ENCODE measurements at regions not wholly inside any gene's neighbourhood (a gene's known extent, or its start where the extent isn't known, plus 50 kb on each side); places are given as distances from the start of the nearest gene placed in this dataset.

DNA sequence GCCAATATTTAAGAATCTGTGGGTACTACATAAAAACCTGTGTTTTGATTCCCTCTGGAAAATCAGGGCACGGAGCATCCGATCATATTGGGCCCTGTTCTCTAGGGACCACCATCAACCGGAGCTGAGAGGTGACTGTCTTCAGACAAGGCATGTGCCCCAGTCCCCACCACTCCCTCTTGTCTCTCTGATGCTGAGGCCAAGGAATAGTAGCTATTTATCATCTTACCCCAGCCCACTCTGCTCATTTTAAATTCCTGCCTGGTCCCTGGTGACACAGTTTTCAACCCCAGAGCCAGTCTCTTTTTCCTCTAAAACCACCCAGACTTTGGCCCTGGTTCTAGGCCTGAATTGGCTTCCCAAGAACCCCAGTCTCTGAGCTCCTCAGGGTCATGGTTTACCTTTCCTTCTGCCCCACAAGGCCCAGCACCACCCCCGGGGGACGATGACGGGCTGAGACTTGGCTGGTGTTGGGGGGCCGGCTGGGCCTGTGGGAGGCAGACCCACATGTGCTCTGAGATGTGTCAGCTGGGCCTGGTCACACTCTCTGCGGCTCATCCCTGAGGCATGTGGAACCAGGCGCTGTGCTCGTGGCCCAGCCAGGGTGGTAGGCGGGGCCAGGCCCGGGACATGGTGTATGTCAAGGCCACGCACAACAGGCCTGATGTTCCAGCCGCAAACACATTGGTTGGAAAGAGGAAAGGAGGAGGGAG, 114.4 kb downstream of the CEBPB start:
- H3K27ac Mint-ChIP-seq = peak overlapping the region; percentile 100
- H3K36me3 Mint-ChIP-seq (ENCODE audit: low read depth) = no peaks in the 10 kb centered on the region
- peak; percentile 96 for DNase-seq
- peak overlapping the region; percentile 82 for H3K4me3 Mint-ChIP-seq
- H3K9me3 Mint-ChIP-seq = no peaks in the 10 kb centered on the region
- H3K27me3 Mint-ChIP-seq (ENCODE audit: insufficient read depth) = peaks cover 6% of the 10 kb centered on the region; the same call in 1 of the 2 replicates
- TF ChIP-seq CTCF (IDR thresholded peaks at IDR 0.05) = no peak
- H3K4me1 Mint-ChIP-seq (ENCODE audit: low read depth) = peaks cover 78% of the 10 kb centered on the region

DNA sequence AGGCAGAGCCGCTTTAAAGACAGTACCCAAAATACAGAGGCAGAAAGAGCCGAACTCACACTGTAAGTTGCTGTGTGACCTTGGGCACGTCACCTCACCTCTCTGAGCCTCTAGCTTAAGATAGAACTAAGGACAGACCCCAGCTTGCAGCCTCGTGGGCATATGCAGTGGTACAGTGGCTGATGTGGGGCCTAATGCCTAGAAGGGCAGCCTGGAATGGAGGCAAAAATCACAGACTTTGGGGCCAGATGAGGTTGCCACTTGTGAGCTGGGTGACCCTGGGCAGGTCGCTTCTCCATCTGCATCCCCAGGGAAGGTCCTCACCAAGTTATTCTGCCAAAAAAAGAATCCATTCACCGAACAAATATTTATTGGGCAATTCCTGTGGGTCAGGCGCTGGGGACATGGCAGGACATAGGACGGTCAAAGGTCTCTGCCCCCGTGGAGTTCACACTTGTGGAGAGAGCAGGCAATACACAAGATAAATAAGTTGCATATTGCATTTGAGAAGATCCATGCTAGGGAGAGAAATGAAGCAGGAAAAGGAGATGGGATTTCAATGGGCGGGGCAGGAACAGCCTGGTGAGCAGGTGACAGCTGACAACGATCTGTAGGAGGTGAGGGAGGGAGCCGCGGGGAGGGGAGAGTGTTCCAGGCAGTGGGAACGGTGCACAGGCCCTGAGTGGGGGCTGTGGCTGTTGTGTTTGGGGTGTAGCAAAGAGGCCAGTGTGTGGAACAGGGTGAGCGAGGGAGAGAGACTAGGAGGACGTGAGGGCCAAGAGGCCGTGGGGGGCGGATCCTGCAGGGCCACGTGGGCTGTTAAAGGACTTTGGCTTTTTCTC, 115.2 kb downstream of the CEBPB start:
- Mint-ChIP-seq H3K4me1 (ENCODE audit: low read depth) (peaks cover 80% of the 10 kb centered on the region), H3K4me3 (peak overlapping the region; percentile 82)
- DNase-seq = peak; percentile 30

DNA sequence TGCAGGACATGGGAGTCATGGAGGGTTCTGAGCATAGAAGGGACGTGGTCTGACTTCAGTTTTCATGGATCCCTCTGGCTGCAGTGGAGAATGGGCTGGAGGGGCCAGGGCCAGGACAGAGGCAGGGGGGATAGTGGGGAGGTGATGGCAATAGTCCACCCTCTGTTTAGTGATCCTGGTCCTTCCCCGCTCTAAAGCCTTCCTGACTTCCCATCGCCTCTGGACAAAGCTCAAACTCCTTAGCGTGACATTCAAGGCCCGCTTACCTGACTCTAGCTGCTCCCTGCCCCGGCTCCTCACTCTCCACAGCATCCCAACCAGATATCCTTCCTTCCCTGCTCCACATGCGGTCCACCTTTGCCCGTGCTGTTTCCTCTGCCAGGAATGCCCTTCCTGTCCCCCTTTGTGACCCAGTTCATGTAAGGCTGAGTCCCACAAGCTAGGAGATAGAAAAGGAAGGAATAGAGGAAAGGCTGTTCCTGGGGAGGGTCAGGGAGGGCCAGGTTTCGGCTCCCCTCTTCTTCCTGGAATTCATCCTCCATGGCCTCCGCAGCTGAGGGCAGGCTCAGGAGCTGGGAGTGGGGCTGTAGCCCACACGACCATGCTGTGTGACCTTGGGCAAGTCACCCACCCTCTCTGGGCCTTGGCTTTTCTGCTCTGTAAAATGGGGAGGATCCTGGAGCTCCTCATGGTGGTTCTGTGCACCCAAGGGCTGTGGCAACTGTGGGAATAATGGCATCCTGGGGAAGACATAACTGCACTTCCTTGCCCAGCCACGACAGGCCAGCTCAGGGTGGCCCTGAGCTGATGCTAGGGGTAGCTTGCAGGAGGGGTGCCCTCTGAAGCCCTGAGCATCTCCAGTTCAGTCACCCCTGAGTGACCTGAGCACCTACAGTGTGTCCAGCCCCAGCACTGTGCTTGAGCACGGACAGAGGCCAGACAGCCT, 116.1 kb downstream of the CEBPB start:
- no peaks in the 10 kb centered on the region for H3K9me3 Mint-ChIP-seq

More for the DNA sequence above, 115.2 kb downstream of the CEBPB start:
- H3K27me3 Mint-ChIP-seq (ENCODE audit: insufficient read depth) = peaks cover 6% of the 10 kb centered on the region; the same call in 1 of the 2 replicates
- H3K27ac Mint-ChIP-seq = peak overlapping the region; percentile 100
- TF ChIP-seq CTCF (IDR thresholded peaks at IDR 0.05) = no peak
- no peaks in the 10 kb centered on the region for H3K36me3 Mint-ChIP-seq (ENCODE audit: low read depth)
- H3K9me3 Mint-ChIP-seq = no peaks in the 10 kb centered on the region

DNA sequence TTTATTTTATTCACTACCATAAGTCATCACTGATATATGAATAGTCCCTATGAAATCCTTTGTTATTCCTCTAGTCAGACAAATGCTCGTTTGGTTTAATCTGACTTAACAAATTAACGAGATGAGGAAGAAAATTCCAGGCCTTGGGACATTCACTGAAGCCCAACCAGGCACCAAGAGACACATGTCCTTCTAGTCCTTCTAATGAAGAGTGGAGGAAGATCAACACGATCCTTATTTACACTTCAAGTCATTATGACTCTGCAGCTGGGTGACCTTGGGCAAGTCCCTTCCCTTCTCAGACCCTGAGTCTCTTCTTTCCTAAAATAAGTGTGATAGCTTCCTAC, 117.5 kb downstream of the CEBPB start:
- no peak for TF ChIP-seq CTCF (IDR thresholded peaks at IDR 0.05)
- Mint-ChIP-seq H3K4me1 (ENCODE audit: low read depth) (peaks cover 80% of the 10 kb centered on the region), H3K9me3 (no peaks in the 10 kb centered on the region), H3K27ac (peak overlapping the region; percentile 97), H3K27me3 (ENCODE audit: insufficient read depth) (peaks cover 6% of the 10 kb centered on the region; the same call in 1 of the 2 replicates), H3K36me3 (ENCODE audit: low read depth) (no peaks in the 10 kb centered on the region), H3K4me3 (peak overlapping the region; percentile 49; the same call in 1 of the 2 replicates)
- peak; percentile 16 for DNase-seq

More for the DNA sequence above, 116.1 kb downstream of the CEBPB start:
- H3K4me3 Mint-ChIP-seq = peak overlapping the region; percentile 82; the same call in 1 of the 2 replicates
- H3K27ac Mint-ChIP-seq = peak overlapping the region; percentile 100
- H3K27me3 Mint-ChIP-seq (ENCODE audit: insufficient read depth) = peaks cover 6% of the 10 kb centered on the region; the same call in 1 of the 2 replicates
- H3K36me3 Mint-ChIP-seq (ENCODE audit: low read depth) = no peaks in the 10 kb centered on the region
- no peak for DNase-seq
- H3K4me1 Mint-ChIP-seq (ENCODE audit: low read depth) = peaks cover 80% of the 10 kb centered on the region
- TF ChIP-seq CTCF (IDR thresholded peaks at IDR 0.05) = no peak

All from HFFc6 (cell line).